ENCODE measurements at regions not wholly inside any gene's neighbourhood (a gene's known extent, or its start where the extent isn't known, plus 50 kb on each side); places are given as distances from the start of the nearest gene placed in this dataset.

GRCh38 chr18:71505526-71505925 lies 1038.6 kb downstream of the CBLN2 start:
- no peak for DNase-seq (ENCODE audit: low read depth, low spot score)
- ChIA-PET POLR2A (no interaction called here), CTCF (no interaction called here)
- no peak overlapping the region for H3K4me3 ChIP-seq (ENCODE audit: low read depth, low read length)
- no peak for TF ChIP-seq CTCF (IDR thresholded peaks at IDR 0.05; ENCODE audit: insufficient read depth, low read length, missing control alignments)

- POLR2A ChIA-PET, result no interaction called here
- no peak for DNase-seq (ENCODE audit: low read depth, low spot score)
- no peak for TF ChIP-seq CTCF (IDR thresholded peaks at IDR 0.05; ENCODE audit: insufficient read depth, low read length, missing control alignments)
- H3K4me3 ChIP-seq (ENCODE audit: low read depth, low read length), result no peak overlapping the region
- CTCF ChIA-PET, result no interaction called here
Observed at GRCh38 chr18:71503222-71503621, 1040.9 kb downstream of the CBLN2 start.

- ChIA-PET CTCF (no interaction called here), POLR2A (no interaction called here)
- no peak for DNase-seq (ENCODE audit: low read depth, low spot score)
- H3K4me3 ChIP-seq (ENCODE audit: low read depth, low read length), result no peak overlapping the region
- TF ChIP-seq CTCF (IDR thresholded peaks at IDR 0.05; ENCODE audit: insufficient read depth, low read length, missing control alignments), result no peak
Observed at GRCh38 chr18:71485611-71486010, 1058.5 kb downstream of the CBLN2 start.

GRCh38 chr18:71471963-71472725 lies 1072.0 kb downstream of the CBLN2 start:
- POLR2A ChIA-PET, result no interaction called here
- no peak for TF ChIP-seq CTCF (IDR thresholded peaks at IDR 0.05; ENCODE audit: insufficient read depth, low read length, missing control alignments)
- no peak overlapping the region for H3K4me3 ChIP-seq (ENCODE audit: low read depth, low read length)
- DNase-seq (ENCODE audit: low read depth, low spot score), result no peak
- CTCF ChIA-PET, result no interaction called here

- no peak for TF ChIP-seq CTCF (IDR thresholded peaks at IDR 0.05; ENCODE audit: insufficient read depth, low read length, missing control alignments)
- no peak overlapping the region for H3K4me3 ChIP-seq (ENCODE audit: low read depth, low read length)
- ChIA-PET CTCF (no interaction called here), POLR2A (no interaction called here)
- no peak for DNase-seq (ENCODE audit: low read depth, low spot score)
Observed at GRCh38 chr18:71456206-71456605, 1087.9 kb downstream of the CBLN2 start.

- no peak overlapping the region for H3K4me3 ChIP-seq (ENCODE audit: low read depth, low read length)
- DNase-seq (ENCODE audit: low read depth, low spot score), result no peak
- no peak for TF ChIP-seq CTCF (IDR thresholded peaks at IDR 0.05; ENCODE audit: insufficient read depth, low read length, missing control alignments)
- CTCF ChIA-PET, result no interaction called here
- POLR2A ChIA-PET, result no interaction called here
Observed at GRCh38 chr18:71450257-71450656, 1093.9 kb downstream of the CBLN2 start.

Data from AG04449 (cell line).